CD14-positive monocyte (primary cell): ENCODE measurements at regions not wholly inside any gene's neighbourhood (a gene's known extent, or its start where the extent isn't known, plus 50 kb on each side); places are given as distances from the start of the nearest gene placed in this dataset.
A peak's percentile ranks its signal among the peaks of the same experiment; 100 is the strongest.

Source experiments
- DNase-seq, 3 donors: peaks; one replicate each; pipeline ENCODE4 v3.0.0-alpha.2; 2011 to 2022
- H2AFZ ChIP-seq: 2 replicates; pipeline ENCODE4 v1.6.0; 2012; ENCODE audit warnings: mild to moderate bottlenecking, low read depth, low read length, inconsistent platforms; ENCODE audit not compliant: insufficient read depth, poor library complexity, severe bottlenecking
- H3K27ac ChIP-seq, 2 donors: 1 replicate in 1 of 2; 2 replicates in 1 of 2; pipeline ENCODE4 v1.5.1; 2012 to 2013; ENCODE audit warnings: low read length in 2 of 2, control low read depth in 1 of 2, inconsistent platforms in 1 of 2, low read depth in 1 of 2, mild to moderate bottlenecking in 1 of 2
- H3K27me3 ChIP-seq, 2 donors: one replicate each; pipeline versions ENCODE4 v1.6.0 to v1.6.1; 2011 to 2013; ENCODE audit warnings: low read length in 2 of 2; ENCODE audit not compliant: control insufficient read depth in 2 of 2, insufficient read depth in 2 of 2
- H3K36me3 ChIP-seq, 2 donors: replicated peaks in 1 of 2; 1 replicate in 1 of 2; 2 replicates in 1 of 2; pipeline versions ENCODE4 v1.5.1 to v1.6.1; 2012 to 2013; ENCODE audit warnings: low read length in 2 of 2, control low read depth in 1 of 2, inconsistent platforms in 1 of 2, mild to moderate bottlenecking in 1 of 2; ENCODE audit not compliant: insufficient read depth in 2 of 2, control insufficient read depth in 1 of 2
- H3K4me1 ChIP-seq, 2 donors: 1 replicate in 1 of 2; 2 replicates in 1 of 2; pipeline versions ENCODE4 v1.5.1 to v1.6.1; 2012 to 2013; ENCODE audit warnings: low read length in 2 of 2, control low read depth in 1 of 2, inconsistent platforms in 1 of 2, mild to moderate bottlenecking in 1 of 2, moderate library complexity in 1 of 2; ENCODE audit not compliant: insufficient read depth in 2 of 2, control insufficient read depth in 1 of 2
- H3K4me2 ChIP-seq: replicated peaks from 2 replicates; pipeline ENCODE3; 2012; ENCODE audit warnings: low read length, moderate library complexity, mild to moderate bottlenecking; ENCODE audit not compliant: poor library complexity, severe bottlenecking; ENCODE audit errors: extremely low read depth
- H3K4me3 ChIP-seq, 3 experiments: fragments of 200-600 bp in 1 of 3; sonication (generic) in 1 of 3; replicated peaks in 1 of 3; 1 replicate in 2 of 3; 2 replicates in 1 of 3; pipeline ENCODE4 v1.5.1; 2011 to 2013; ENCODE audit warnings: low read length in 3 of 3, mild to moderate bottlenecking in 3 of 3, control low read depth in 2 of 3, low read depth in 2 of 3, inconsistent platforms in 1 of 3, moderate library complexity in 1 of 3
- H3K79me2 ChIP-seq: 2 replicates; pipeline ENCODE4 v1.6.0; 2012; ENCODE audit warnings: mild to moderate bottlenecking, control low read depth, inconsistent platforms, low read length, moderate library complexity; ENCODE audit not compliant: insufficient read depth
- H3K9ac ChIP-seq: 2 replicates; pipeline ENCODE4 v1.6.0; 2017; ENCODE audit warnings: low read length, mild to moderate bottlenecking; ENCODE audit not compliant: insufficient read depth, poor library complexity, severe bottlenecking
- H3K9me3 ChIP-seq, 2 donors: replicated peaks in 1 of 2; 1 replicate in 1 of 2; 2 replicates in 1 of 2; pipeline versions ENCODE4 v1.5.1 to v1.6.1; 2012 to 2013; ENCODE audit warnings: low read length in 2 of 2, control low read depth in 1 of 2; ENCODE audit not compliant: control insufficient read depth in 1 of 2, insufficient read depth in 1 of 2
- H4K20me1 ChIP-seq: 2 replicates; pipeline ENCODE4 v1.6.0; 2012; ENCODE audit warnings: mild to moderate bottlenecking, low read length, control low read depth, moderate library complexity; ENCODE audit not compliant: insufficient read depth
- H3K27ac Mint-ChIP-seq, 7 donors: one replicate each; pipeline ENCODE4 v1.8.0; 2020; ENCODE audit warnings: mild to moderate bottlenecking in 7 of 7, mixed read lengths in 7 of 7, moderate library complexity in 6 of 7, inconsistent platforms in 2 of 7
- H3K27me3 Mint-ChIP-seq, 3 donors: one replicate each; pipeline ENCODE4 v1.8.0; 2021 to 2022; ENCODE audit warnings: low read depth in 3 of 3, mild to moderate bottlenecking in 3 of 3, mixed read lengths in 3 of 3, moderate library complexity in 3 of 3, inconsistent platforms in 1 of 3
- H3K36me3 Mint-ChIP-seq, 2 donors: one replicate each; pipeline ENCODE4 v1.8.0; 2020; ENCODE audit warnings: mixed read lengths in 2 of 2, inconsistent platforms in 1 of 2, mild to moderate bottlenecking in 1 of 2
- H3K4me1 Mint-ChIP-seq: one replicate; pipeline ENCODE4 v1.8.0; 2020; ENCODE audit warnings: mild to moderate bottlenecking, mixed read lengths
- H3K4me3 Mint-ChIP-seq, 2 donors: one replicate each; pipeline ENCODE4 v1.8.0; 2020; ENCODE audit warnings: mild to moderate bottlenecking in 2 of 2, mixed read lengths in 2 of 2, moderate library complexity in 1 of 2
- H3K9me3 Mint-ChIP-seq, 7 donors: one replicate each; pipeline ENCODE4 v1.8.0; 2020 to 2022; ENCODE audit warnings: mixed read lengths in 7 of 7, mild to moderate bottlenecking in 6 of 7, moderate library complexity in 6 of 7, inconsistent platforms in 2 of 7
- WGBS: methylation state at CpG from one replicate; pipeline ENCODE4 v1.1.5; 2013; ENCODE audit warnings: missing lambda C conversion rate; ENCODE audit not compliant: insufficient coverage; 5-methylcytosine and 5-hydroxymethylcytosine counted together
- intact Hi-C, 2 donors: fragments of 100-400 bp; cut with micrococcal nuclease; formaldehyde crosslinking; loops; one replicate each; pipeline versions ENCODE4 v1.15.0 to v1.15.1; 2023
- TF ChIP-seq, protein P1 (sequence below): fragments of 200-600 bp; IDR thresholded peaks from one replicate; pipeline ENCODE4 v1.8.0; 2022; ENCODE audit warnings: antibody characterized with exemption, mild to moderate bottlenecking

DNA sequence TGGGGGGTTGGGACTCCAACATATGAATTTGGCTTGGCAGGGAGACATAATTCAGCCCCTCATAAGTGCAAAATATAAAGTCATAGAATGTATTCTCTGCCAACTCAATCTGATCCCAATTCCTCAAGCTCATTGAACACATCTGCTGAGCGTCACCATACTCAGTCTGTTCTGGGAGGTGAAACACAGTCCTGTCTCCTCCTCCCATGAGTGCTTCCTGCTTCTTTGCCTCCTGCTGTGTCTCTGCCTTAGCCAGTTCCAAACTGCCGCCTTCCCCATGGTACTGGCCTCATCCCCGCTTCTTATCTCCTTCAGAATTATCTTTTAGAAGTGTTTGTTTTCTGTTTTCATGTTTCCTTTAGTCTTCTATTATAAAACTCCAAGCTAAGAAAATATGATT lies 365.5 kb downstream of the TNS3 start:
- H3K9me3 ChIP-seq = no peaks in the 10 kb centered on the region
- no peaks in the 10 kb centered on the region for H3K79me2 ChIP-seq
- DNase-seq = no peak
- H3K27me3 ChIP-seq = no peaks in the 10 kb centered on the region
- no peaks in the 10 kb centered on the region for H3K4me1 Mint-ChIP-seq
- no peaks in the 10 kb centered on the region for H3K4me1 ChIP-seq
- H3K4me3 ChIP-seq = no peak overlapping the region
- intact Hi-C loops = no loop called here
- no peak overlapping the region for H3K9ac ChIP-seq
- H3K36me3 ChIP-seq = no peaks in the 10 kb centered on the region
- no peak overlapping the region for H3K4me3 Mint-ChIP-seq
- peak overlapping the region in 1 of 7 donors; percentile 67 for H3K27ac Mint-ChIP-seq
- 100% methylated on average over 1 of the region's 3 CpGs for WGBS
- H3K27ac ChIP-seq = no peak overlapping the region
- peaks cover 0 to 5% (median 0%) of the 10 kb centered on the region in 7 donors for H3K9me3 Mint-ChIP-seq
- H3K27me3 Mint-ChIP-seq = peaks cover 0 to 2% (median 0%) of the 10 kb centered on the region in 3 donors
- no peak overlapping the region for H3K4me2 ChIP-seq
- H4K20me1 ChIP-seq = no peaks in the 10 kb centered on the region
- H3K36me3 Mint-ChIP-seq = no peaks in the 10 kb centered on the region
- TF ChIP-seq, protein P1, sequence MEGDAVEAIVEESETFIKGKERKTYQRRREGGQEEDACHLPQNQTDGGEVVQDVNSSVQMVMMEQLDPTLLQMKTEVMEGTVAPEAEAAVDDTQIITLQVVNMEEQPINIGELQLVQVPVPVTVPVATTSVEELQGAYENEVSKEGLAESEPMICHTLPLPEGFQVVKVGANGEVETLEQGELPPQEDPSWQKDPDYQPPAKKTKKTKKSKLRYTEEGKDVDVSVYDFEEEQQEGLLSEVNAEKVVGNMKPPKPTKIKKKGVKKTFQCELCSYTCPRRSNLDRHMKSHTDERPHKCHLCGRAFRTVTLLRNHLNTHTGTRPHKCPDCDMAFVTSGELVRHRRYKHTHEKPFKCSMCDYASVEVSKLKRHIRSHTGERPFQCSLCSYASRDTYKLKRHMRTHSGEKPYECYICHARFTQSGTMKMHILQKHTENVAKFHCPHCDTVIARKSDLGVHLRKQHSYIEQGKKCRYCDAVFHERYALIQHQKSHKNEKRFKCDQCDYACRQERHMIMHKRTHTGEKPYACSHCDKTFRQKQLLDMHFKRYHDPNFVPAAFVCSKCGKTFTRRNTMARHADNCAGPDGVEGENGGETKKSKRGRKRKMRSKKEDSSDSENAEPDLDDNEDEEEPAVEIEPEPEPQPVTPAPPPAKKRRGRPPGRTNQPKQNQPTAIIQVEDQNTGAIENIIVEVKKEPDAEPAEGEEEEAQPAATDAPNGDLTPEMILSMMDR = no peak
- H2AFZ ChIP-seq = no peak overlapping the region

GRCh38 chr7:47215640-47216039 lies 366.3 kb downstream of the TNS3 start:
- H3K79me2 ChIP-seq = no peaks in the 10 kb centered on the region
- Mint-ChIP-seq H3K4me1 (no peaks in the 10 kb centered on the region), H3K4me3 (no peak overlapping the region), H3K27ac (no peak overlapping the region), H3K9me3 (peaks cover 0 to 5% (median 0%) of the 10 kb centered on the region in 7 donors), H3K27me3 (peaks cover 0 to 3% (median 2%) of the 10 kb centered on the region in 3 donors), H3K36me3 (no peaks in the 10 kb centered on the region)
- no peaks in the 10 kb centered on the region for H4K20me1 ChIP-seq
- no peak for DNase-seq
- TF ChIP-seq, protein P1 = no peak
- no peaks in the 10 kb centered on the region for H3K27me3 ChIP-seq
- WGBS = 90% methylated on average over 5 of the region's 7 CpGs
- no peak overlapping the region for H2AFZ ChIP-seq
- H3K4me3 ChIP-seq = no peak overlapping the region
- intact Hi-C loops = no loop called here
- no peaks in the 10 kb centered on the region for H3K9me3 ChIP-seq
- H3K4me1 ChIP-seq = no peaks in the 10 kb centered on the region
- H3K4me2 ChIP-seq = no peak overlapping the region
- H3K27ac ChIP-seq = no peak overlapping the region
- no peaks in the 10 kb centered on the region for H3K36me3 ChIP-seq
- H3K9ac ChIP-seq = no peak overlapping the region
